HG03469 (cell line): ENCODE measurements at regions not wholly inside any gene's neighbourhood (a gene's known extent, or its start where the extent isn't known, plus 50 kb on each side); places are given as distances from the start of the nearest gene placed in this dataset.
A peak's percentile ranks its signal among the peaks of the same experiment; 100 is the strongest.
"Not testable (repeated sequence)": the region's sequence is repeated elsewhere in the genome, so short reads cannot be mapped to it uniquely, and the experiment has no call there.

Source experiments
- ATAC-seq: cut with Tn5 transposase; IDR thresholded peaks from one replicate; pipeline ENCODE4 v1.9.1; 2021; ENCODE audit warnings: mild to moderate bottlenecking, moderate library complexity, moderate number of reproducible peaks; ENCODE audit not compliant: unreplicated experiment

- no peak for ATAC-seq
Measured at GRCh38 chr2:65626831-65627230, 194.4 kb upstream of the SPRED2 start.

DNA sequence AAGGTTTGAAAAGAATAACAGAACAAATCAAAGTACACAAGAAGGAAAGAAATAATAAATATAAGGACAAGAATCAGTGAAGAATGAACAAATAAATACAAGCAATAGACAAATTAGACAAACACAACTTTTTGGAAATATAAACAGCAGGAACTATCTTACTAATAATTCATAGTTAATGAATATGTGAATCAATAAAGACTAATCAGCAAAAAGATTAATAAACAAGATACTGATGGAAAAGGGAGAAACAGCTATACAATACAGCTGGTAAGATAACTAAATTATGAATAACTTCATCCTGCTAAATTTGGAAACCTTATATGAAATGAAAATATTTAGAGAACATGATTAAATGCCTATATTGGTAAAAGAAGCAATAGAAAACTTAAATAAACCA is 193.6 kb upstream of the SPRED2 start:
- no peak for ATAC-seq

- no peak for ATAC-seq
Measured at GRCh38 chr2:65622951-65623535, 190.6 kb upstream of the SPRED2 start.

- ATAC-seq: no peak
Measured at GRCh38 chr2:65622499-65622898, 190.1 kb upstream of the SPRED2 start.

- ATAC-seq: no peak
Measured at GRCh38 chr2:65620524-65620923, 188.1 kb upstream of the SPRED2 start.

GRCh38 chr2:65620026-65620425 is 187.6 kb upstream of the SPRED2 start:
- no peak for ATAC-seq

DNA sequence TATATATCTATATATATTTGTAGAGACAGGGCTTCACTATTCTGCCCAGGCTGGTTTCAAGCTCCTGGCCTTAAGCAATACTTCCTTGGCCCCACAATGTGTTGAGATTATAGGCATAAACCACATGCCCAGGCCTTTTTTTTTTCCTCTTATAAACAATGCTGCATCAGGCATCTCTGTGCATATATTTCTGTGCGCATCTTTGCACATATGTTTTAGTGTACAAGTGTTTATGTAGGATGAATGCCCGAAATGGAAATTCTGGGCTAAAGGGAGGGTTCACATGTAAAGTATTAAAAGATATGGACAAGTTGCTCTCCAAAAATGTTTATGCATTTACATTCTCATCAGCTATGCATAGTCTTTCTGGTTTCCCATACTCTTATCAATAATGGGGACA is 183.2 kb upstream of the SPRED2 start:
- no peak for ATAC-seq

GRCh38 chr2:65613968-65614555 is 181.7 kb upstream of the SPRED2 start:
- no peak for ATAC-seq

GRCh38 chr2:65611488-65611887 is 179.1 kb upstream of the SPRED2 start:
- no peak for ATAC-seq

GRCh38 chr2:65608916-65609315 is 176.5 kb upstream of the SPRED2 start:
- no peak for ATAC-seq

DNA sequence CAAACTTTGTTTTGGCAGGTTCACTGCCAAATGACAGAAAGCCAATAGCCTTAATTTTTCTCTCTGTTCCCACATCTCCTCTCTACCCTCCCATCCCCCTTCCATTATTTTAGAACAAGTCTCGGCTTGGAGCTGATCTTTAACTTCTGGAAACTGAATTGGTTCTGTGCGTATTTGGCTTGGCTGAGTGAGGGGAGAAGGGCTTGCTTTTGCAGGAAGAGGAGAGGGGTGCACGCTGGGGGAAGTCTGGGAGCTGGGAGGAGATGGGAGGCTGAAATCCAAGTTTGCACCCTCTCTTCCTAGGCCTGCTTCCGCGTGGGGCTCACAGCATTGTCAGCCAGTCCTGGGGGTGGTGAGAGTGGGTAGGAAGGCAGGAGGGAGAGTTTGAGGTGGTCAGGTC is 176.1 kb upstream of the SPRED2 start:
- no peak for ATAC-seq

GRCh38 chr2:65607662-65608305 is 175.4 kb upstream of the SPRED2 start:
- no peak for ATAC-seq

DNA sequence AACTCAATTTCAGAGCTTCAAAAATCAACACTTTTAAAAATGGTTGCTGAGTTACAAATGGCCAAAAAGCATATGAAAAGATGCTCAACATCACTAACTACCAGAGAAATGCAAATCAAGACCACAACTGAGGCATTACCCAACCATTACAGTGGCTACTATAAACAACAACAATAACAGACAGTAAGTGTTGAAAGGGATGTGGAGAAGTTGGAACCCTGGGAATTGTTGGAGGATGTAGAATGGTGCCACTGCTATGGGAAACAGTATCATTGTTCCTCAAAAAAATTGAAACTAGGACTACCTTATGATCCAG is 173.3 kb upstream of the SPRED2 start:
- peak; percentile 23 for ATAC-seq

- ATAC-seq: peak; percentile 5
Measured at GRCh38 chr2:65605058-65605742, 172.8 kb upstream of the SPRED2 start.

DNA sequence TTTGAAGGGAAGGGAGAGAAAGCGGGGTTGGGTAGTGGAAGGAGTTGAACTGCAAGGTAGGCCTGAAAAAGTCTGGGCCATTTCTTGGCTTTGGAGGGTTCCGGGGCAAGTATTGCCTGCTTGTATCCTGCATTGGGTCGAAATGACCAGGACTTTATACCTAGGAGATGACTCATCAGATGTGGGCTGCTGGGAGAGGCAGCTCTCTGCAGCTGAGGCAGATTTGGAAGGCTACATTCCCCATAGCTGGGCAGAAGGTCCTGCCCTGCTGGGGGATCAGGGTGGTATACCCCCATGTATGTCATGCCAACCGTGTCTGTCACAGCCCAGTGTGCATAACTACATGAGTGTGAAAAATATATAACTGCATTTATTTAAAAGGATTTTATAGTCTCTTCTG is 171.8 kb upstream of the SPRED2 start:
- no peak for ATAC-seq

GRCh38 chr2:65602603-65603235 is 170.3 kb upstream of the SPRED2 start:
- ATAC-seq: no peak

DNA sequence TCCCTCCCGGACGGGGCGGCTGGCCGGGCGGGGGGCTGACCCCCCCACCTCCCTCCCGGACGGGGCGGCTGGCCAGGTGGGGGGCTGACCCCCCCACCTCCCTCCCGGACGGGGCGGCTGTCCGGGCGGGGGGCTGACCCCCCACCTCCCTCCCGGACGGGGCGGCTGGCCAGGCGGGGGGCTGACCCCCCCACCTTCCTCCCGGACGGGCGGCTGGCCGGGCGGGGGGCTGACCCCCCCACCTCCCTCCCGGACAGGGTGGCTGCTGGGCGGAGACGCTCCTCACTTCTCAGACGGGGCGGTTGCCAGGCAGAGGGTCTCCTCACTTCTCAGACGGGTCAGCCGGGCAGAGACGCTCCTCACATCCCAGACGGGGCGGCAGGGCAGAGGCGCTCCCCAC is 168.5 kb upstream of the SPRED2 start:
- not testable (repeated sequence) for ATAC-seq

- ATAC-seq: not testable (repeated sequence)
Measured at GRCh38 chr2:65600351-65600750, 168.0 kb upstream of the SPRED2 start.

GRCh38 chr2:65599693-65600092 is 167.3 kb upstream of the SPRED2 start:
- no peak for ATAC-seq

DNA sequence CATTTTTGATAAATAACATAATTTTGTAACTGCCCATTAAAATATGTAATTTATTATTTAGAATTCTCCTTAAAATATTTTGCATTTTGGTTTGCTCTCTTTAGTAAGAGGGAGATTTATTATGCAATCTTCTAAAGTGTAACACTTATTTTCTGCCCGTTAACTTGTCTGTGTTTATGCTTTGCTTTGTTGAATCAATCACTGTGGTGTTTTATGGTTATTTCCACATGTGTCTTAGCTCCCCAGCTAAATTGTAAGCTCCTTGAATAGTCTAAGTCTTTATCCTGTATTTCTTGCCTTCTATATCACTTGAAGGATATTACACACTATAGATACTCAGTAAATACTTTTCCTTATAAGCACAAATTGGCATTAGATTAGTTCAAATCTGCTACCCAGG is 166.6 kb upstream of the SPRED2 start:
- ATAC-seq: no peak

GRCh38 chr2:65598264-65598663 is 165.9 kb upstream of the SPRED2 start:
- ATAC-seq: no peak

DNA sequence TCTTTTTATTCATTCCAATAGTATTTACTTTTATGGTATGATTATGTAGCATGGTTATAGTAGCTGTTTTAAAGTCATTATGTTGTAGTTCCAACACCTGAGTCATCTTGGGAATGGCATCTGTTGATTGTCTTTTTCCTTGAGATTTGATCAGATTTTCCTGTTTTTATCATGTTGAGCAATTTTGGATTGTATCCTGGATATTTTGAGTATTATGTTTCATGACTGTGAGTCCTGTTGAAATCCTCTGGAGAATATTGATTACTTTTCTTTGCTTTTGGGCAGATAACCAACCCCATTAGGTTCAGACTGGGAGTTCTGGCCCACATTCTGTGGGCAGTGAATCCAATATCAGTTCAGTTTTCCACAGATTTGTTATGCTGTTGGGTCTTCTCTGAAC is 163.2 kb upstream of the SPRED2 start:
- ATAC-seq: no peak
